HG02798 (cell line): ENCODE measurements at regions not wholly inside any gene's neighbourhood (a gene's known extent, or its start where the extent isn't known, plus 50 kb on each side); places are given as distances from the start of the nearest gene placed in this dataset.

Experiments used
- ATAC-seq: cut with Tn5 transposase; IDR thresholded peaks from one replicate; pipeline ENCODE4 v1.9.1; 2021; ENCODE audit warnings: mild to moderate bottlenecking; ENCODE audit not compliant: unreplicated experiment, poor library complexity

DNA sequence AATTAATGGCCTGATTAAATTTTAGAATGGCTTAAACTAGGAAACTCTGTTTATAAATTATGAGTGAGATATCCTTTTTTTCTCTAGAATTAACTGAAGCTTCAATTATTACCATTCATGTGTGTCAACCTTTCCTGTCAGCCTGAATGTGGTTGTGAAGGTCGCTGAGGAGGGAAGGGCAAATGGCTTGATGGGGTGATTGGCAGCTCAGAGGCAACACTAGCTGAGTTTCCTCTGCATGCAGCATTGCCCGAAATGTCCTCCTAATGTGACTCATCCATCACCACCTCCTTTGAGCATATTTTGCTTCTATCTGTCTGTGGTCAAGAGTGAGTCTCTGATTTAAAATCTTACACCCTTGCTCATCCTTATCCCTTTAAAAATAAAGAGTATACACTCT lies 281.9 kb downstream of the TENT4A start:
- ATAC-seq = no peak

DNA sequence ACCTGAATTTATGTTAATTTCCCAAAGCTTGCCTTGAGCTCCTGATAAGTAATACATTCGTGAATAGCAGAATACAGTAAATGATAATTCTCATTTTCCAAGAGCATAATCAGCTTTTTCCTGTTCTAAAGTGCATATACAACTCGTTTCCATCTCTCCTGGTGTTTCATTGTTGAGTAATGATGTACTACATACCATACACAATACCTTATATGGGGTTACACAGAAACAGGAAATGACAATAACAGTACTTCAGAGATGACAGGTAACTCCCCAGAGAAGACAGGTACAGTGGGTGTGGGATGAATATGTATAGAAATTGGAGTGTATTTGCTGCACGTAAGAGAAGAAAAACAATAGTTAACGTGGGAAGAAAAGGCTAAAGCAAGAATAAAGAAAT lies 287.1 kb downstream of the TENT4A start:
- ATAC-seq = no peak

DNA sequence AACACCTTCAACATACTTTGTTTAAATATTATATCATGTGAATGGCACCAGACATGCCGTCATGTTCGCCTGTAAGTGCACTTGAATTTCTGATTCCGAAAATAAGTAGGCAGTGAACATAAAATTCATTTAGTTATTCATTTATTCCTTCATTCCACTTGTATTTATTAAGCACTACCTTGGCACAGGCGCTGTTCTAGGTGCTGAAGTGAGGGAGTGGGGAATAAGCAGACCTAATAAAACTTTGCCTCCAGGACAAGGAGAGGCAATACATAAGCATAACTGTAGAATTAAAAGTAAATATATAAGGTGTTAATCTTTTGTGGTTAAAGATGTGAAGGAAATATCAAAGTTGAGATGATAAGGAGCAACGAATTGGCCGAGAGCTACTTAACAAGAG lies 297.4 kb downstream of the TENT4A start:
- no peak for ATAC-seq

DNA sequence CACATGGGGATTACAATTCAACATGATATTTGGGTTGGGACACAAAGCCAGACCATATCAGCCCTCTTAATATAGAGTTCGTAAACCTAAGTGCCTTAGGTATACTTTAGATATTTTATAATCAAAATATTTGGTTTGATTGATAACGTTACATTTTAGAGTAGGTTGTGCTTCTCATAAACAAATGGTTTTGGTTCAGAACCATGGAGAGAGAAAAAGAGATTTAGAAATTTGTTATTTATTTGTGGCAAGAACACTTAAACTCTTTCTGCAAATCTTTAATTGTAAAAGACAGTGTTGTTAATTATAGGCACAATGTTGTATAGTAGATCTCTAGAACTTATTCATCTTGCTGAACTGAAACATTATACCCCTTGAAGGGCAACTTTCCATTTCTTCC lies 298.8 kb downstream of the TENT4A start:
- no peak for ATAC-seq

DNA sequence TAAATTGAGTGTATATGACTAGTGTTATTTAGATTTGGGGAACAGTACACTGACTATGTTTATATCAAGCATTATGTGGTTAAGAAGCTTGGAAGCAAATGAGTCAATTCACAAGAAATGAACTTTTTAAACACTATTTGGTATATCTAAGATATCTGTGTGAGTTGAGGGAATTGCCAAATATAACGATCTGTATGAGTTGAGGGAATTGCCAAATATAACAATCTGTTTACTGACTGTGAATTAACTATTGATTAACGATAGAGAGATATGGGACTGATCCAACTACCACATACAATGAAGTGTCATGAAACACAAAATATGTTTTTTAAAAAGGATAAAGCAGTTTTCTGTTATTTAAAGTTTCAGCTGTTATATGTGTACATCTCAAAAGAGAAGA lies 301.4 kb downstream of the TENT4A start:
- no peak for ATAC-seq

DNA sequence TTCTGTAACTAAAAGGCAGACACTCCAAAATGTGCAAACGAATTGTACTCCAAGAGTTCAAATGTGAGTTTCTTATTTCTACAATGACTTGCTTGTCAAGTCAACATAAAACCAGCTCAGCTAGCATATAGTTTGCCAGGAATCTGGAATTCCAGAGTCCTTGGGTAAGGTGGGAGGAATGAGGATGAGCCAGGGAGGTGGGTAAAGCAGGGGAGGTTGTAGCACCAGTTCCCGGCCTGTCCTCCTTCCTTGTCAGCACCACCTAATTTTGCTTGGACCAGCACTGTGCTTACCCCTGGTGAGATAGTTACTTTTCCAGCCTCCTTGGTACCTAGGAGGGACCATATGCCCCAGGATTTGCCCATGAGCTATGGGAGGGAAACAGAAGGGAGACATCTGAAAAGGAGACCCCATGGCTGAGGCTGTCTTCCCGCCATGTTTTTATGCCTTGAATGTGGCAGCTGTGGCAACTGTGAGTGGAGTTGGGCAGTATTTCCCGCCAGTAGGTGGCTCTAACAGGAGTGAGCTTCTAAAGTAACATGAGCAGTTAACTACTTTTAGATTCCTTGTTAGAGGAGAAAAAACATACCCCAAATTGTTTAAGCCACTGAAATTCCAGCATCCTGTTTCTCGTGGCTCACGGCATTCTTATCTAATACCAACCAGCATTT lies 302.5 kb downstream of the TENT4A start:
- no peak for ATAC-seq

DNA sequence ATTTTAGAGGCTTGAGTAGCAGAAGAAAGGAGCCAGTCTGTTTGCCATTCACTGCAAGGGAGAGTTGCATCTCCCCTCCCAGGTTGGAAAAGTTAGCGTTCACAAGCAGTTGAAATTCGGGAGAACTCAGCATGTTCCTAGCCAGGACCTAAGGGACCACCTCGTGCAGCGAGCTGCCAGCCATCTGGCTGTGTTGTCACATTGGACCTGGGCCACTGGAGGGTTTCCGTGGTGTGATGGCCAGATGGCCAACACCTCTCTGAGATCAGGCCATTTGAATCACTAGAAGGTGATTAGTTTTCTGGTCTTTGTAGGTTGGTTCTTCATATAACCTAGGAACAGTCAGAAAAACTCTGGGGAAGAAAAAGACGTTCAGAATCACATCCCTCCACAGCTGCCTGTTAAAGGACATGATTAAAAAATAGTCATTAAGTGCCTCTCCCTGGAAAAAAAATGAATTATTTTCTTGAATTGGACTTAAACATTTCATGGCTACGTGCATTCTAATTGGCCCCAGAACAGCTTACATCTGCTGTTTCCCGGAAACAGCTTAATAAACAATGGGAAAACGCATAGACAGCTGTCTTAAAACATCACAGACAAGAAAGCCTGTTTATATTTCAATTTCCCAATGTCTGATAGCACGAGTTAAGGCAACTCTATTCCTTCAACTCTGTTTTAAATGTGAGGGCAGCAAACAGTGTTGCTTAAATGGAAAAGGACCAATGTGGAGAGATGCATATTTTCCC lies 303.9 kb downstream of the TENT4A start:
- no peak for ATAC-seq

DNA sequence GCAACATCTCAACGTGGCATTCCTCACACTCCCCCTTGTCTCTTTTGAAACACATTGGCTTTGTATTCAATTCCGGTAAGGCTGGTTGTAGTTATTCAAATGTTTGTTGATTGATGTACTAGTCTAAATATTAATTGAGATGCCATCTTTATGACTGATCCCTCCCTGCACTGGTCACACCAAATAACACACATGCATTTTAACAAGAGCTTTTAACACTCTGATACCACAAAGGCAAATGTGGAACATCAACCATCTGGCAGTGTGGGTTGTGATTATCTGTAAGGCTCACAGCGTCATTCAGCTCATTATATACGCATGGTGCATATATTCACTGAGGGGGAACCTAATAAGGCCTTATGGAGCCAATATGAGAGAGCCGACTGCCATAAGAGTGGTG lies 305.0 kb downstream of the TENT4A start:
- ATAC-seq = no peak

DNA sequence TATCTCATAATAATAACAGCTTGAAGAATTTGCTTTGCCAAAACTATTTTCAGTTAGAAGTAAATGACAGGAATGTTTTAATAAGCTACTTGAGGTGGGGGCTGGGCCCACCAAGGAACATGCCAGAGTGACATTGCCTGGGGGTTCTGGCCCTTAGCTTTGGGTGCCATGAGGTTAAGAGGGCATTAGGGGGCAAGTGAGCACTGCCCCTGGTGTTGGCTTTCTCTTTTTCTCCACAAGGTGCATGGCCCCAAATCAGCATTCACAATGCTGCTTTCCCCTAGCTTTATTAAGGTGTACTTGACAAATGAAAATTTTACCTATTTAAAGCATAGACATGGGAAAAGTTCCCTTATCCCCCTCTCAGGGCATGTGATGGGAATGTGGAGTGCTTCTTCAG lies 305.4 kb downstream of the TENT4A start:
- no peak for ATAC-seq

DNA sequence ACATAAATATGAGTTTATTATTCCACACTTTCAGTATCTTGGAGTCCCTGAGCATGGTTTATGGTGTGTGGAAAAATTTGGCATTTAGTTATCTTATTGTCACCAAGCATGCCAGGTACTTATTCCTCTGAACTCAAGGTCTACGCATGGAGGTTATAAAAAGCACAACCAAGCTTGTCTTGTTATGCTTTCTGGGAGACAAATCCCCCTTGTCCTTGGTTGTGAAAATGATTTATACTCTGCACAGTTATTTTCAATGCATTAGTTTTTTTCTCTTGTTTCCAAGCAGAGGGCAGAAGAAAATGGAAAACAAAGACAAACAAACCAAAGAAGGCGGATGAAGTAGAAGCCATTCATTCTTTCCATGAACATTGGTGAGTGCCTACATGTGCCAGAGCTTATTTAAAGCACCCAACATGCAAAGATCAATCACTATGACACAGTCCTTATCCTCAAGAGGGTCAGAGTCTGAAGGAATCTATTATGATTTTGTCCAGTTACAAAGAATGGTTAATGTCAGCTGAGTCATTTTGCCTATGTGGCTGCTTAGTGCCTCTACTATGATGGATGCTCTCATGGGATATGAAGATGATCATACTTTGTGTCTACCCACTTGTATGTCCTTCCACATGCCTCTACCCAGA lies 323.1 kb downstream of the TENT4A start:
- ATAC-seq = no peak

DNA sequence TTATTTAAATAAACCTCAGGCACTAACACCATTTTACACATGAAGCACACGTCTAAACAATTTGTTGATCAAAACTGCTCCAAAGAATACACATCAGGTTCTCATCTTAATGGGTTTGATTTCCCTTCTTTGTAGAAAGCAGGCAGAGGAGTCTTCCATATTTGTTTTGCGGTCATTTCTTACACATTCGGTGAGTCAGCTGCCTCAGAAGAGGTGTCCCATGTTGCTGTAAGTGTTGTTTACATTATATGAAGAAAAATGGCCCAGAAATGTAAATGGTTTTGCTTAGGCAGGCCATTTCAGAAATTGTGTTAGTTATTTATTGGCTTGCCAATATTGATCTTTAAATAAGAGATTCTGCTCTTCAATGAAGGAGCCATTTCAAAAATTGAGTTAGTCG lies 325.8 kb downstream of the TENT4A start:
- no peak for ATAC-seq

DNA sequence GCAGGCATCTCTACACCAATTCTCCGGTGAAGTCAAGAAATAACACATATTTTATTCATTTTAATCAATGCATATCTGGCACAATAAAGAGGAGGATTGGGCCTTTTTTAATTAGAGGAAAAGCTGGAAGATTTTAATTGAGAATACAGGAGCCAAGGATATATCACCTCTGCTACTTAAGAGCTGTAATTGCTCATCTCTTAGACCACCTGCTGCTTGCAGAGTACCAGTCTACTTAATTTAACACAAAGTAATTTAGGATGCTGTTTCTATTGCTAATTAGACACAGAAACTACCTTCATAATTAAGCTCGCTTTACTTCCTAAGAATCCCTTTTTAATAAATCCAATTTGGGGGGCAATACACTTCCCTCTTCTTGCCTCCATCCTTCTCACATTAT lies 326.9 kb downstream of the TENT4A start:
- ATAC-seq = no peak

DNA sequence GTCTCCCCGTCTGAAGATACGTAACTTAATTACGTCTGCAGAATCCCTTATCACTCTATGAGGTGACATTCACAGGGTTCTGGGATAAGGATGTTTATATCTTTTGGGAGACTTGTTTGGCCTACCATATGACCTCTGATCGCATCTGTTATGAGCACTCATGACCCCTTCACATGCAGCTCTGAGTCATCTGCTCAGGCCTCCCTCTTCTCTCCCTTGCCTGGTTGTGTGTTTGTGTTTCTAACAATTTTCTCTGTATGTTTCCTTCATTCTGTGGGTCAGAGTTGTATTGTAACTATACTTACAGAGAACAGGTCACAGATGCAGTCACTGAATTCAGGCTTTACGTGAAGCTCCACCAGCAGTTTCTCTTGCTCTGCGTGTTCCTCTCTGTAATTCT lies 330.6 kb downstream of the TENT4A start:
- ATAC-seq = no peak

DNA sequence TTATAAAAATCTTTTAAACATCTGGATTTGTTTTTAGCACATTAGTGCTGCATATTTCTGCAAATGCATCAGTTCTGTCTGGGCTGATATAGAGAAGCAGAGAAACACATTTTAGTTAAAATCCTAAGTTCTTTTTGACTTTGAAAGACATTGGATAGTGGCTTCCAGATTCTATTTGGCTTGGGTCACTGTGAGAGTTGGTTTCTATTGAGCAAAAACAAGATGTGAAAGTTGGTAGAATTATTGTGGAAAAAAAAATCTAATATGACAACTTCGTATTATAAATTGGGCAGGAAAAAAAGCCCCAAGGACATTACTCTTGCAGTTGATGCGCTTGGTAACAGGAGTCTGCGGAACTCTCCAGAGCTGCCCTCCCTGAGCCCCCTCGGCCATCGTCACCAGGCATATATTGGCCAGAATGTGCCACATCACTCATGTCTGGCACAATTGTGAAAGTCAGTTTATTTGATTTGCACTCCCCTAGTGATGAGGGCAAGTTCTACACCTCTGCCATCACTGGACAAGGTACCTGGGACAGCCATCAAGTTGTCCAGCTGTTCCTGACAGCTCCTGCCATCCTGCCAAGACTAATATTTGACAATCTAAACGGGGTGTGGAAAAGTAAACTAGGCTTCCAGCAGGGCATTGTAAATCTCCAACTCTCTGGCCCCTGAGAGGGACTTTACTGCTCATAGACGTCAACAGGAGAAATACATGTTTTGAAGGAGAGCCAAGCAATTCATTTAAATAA lies 334.5 kb downstream of the TENT4A start:
- no peak for ATAC-seq

DNA sequence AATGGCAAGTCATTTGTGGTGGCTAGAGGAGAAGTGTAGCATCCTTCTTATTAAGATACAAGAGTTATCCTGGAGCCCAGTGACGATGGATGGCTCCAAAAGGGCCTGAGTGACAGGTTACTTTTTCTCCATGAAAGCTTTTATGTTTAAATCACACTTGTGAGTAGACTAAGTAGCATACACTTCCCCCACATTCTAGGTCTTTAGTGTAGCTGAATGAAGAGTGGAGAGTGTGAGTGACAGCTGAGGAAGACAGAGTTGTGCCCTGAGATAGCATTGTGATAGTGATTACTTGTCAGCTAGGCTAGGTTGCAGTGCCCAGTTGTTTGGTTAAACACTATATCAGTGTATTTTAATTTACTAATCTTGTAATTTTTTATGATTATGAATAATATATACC lies 337.8 kb downstream of the TENT4A start:
- ATAC-seq = no peak

DNA sequence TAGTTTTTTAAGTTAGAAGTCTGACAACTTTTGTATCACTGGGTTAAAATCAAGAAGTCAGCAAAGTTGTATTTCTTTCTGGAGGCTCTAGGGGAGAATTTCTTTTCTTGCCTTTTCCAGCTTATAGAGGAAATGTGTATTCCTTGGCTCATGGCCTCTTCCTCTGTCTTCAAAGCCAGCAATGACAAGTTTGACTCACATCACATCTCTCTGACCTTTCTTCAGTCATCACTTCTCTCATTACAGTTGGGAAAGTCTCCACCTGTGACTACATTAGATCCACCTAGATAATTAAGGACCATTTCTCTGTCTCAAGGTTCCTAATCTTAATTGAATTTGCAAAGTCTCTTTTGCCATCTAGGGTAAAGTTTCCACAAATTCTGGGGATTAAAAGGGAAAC lies 339.9 kb downstream of the TENT4A start:
- ATAC-seq = no peak

DNA sequence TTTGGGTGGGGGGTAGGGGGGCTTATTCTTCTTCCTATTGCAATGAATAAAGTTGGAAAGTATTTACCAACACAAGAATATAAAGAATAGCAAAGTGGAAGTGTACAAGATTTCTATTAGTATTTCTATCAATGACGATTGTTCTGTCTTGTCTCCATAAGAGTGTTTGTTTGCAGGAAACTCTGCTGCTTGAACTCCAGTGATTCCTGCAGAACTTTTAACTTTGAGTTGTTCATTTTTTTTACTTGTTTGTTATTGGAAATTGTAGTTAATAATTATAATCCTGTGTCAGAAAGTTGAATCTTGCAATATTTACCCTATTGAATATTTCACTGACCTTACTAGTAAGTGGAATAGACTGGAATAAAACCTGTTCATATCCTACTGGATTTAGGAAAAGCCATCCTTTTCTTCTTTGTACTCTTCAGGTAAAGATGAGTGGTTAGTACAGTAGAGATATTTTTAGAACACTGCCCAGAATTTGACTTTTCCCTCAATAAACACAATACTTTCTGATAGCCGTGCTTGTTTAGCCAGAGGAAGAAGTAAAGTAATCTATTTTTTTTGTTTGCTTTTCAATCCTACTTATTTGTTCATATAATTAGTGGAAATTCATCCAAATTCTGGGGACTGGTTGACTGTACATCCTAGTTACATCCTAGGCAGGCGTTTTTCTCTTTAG lies 340.4 kb downstream of the TENT4A start:
- no peak for ATAC-seq

DNA sequence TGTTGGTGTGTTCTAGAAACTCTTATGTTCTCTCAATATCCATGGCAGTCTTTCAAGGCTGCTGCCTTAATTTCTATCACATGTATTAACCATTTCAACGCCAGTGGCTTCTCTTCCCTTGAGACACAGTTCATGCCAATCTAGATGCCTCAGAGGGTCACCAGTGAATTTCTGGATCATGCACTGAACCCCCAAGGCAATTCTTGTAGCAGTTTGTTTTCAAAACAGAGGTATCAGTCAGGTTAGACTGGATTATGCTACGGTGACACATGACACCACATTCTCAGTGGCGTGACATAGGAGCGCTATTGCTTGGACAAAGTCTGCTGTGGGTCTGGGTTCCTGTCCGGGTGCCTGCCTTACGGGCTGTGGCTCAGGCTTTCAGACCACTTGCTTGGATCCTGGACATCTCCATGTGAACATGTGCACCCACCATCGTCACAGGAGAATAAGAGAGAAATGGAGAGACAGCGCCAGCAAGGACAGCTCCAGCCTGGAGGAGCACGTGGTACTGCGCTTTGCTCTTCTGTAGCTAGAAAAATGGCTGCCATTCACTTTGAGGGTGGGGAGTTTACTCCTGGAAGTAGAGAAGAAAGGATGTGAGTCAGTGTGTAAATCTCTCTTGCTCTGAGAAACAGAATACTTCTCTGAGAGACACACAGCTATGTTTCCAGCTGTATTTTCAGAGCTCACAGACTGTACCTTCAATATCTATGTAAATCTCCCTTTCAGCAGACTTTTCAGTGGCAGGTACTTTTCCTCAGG lies 329.3 kb upstream of the ADCY2 start:
- ATAC-seq = no peak

DNA sequence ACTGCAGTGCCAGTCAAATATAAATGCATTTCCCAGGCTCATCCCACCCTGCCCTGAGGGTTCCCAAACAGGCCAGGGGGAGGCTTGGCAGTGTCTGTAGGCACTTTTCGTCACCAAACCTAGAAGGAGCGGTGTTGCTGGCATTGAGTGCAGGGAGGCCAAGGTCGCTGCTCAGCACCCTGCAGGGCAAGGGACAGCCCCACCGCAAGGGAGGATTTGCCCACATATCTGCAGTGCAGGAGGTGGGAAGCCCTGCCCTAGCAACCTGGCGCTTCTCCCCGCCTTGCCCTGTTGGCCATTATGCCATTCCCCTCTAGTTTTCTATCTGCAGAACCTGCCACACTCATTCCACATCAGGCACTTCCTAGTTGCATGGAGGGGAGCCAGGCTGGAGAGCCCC lies 327.8 kb upstream of the ADCY2 start:
- no peak for ATAC-seq

DNA sequence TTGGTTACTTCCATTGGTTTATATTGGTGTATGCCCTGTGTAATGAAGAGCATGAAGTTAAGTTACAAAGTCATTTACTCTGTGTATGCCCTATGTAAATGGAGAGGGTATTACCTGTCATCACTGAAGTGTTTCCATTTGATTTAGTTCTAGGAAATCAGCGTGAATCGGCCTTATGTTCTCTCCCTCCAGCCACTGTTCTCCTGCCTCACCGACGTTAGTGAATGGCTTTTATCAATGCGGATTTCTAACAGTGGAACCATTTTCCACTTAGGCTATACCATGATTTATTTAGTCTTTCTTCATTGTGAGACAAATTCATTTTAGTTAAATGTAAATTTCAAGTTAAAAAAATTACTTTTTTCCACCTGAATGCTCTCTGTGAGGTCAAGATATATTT lies 327.0 kb upstream of the ADCY2 start:
- ATAC-seq = no peak
